IPS-15b (cell line): ENCODE measurements at regions not wholly inside any gene's neighbourhood (a gene's known extent, or its start where the extent isn't known, plus 50 kb on each side); places are given as distances from the start of the nearest gene placed in this dataset.
"Not testable (repeated sequence)": the region's sequence is repeated elsewhere in the genome, so short reads cannot be mapped to it uniquely, and the experiment has no call there.

Experiments
- H3K27me3 ChIP-seq: one replicate; pipeline ENCODE4 v1.6.1; 2013; ENCODE audit warnings: low read length; ENCODE audit not compliant: control insufficient read depth, insufficient read depth
- H3K36me3 ChIP-seq: one replicate; pipeline ENCODE4 v1.6.1; 2013; ENCODE audit warnings: low read length; ENCODE audit not compliant: control insufficient read depth, insufficient read depth
- H3K4me1 ChIP-seq: one replicate; pipeline ENCODE4 v1.6.1; 2013; ENCODE audit warnings: mild to moderate bottlenecking, low read length; ENCODE audit not compliant: control insufficient read depth, insufficient read depth
- H3K4me3 ChIP-seq: one replicate; pipeline ENCODE4 v1.5.1; 2013; ENCODE audit warnings: low read depth, low read length
- H3K9ac ChIP-seq: one replicate; pipeline ENCODE4 v1.6.1; 2013; ENCODE audit warnings: low read depth, mild to moderate bottlenecking, low read length
- H3K9me3 ChIP-seq: one replicate; pipeline ENCODE4 v1.6.1; 2013; ENCODE audit warnings: mild to moderate bottlenecking, low read length; ENCODE audit not compliant: control insufficient read depth, insufficient read depth

- no peaks in the 10 kb centered on the region for H3K36me3 ChIP-seq
- no peaks in the 10 kb centered on the region for H3K4me1 ChIP-seq
- no peaks in the 10 kb centered on the region for H3K9me3 ChIP-seq
- H3K4me3 ChIP-seq, result no peak overlapping the region
- no peaks in the 10 kb centered on the region for H3K27me3 ChIP-seq
- no peak overlapping the region for H3K9ac ChIP-seq
Observed at GRCh38 chr17:65323049-65323448, 185.9 kb downstream of the RGS9 start.

DNA sequence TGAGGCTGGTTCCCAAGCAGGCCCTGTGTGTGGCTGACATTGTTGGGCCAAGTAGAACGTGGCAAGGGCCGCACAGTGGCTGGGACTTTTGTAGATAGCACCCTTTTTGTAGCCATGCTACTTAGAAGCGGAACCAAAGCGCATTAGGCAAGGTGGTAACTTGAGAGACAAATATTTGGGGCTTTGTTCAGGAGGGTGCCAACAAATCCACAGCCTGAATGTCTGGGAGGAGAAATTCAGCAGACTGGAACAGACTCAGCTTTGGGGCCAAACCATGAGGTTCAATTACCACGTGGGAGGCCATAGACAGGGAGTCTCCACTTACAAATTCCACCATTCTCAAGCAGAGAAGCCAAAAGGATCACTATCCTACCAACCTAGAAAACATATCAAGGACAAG lies 183.7 kb downstream of the RGS9 start:
- no peak overlapping the region for H3K4me3 ChIP-seq
- H3K9ac ChIP-seq, result no peak overlapping the region
- H3K4me1 ChIP-seq, result no peaks in the 10 kb centered on the region
- no peaks in the 10 kb centered on the region for H3K9me3 ChIP-seq
- no peaks in the 10 kb centered on the region for H3K36me3 ChIP-seq
- no peaks in the 10 kb centered on the region for H3K27me3 ChIP-seq

DNA sequence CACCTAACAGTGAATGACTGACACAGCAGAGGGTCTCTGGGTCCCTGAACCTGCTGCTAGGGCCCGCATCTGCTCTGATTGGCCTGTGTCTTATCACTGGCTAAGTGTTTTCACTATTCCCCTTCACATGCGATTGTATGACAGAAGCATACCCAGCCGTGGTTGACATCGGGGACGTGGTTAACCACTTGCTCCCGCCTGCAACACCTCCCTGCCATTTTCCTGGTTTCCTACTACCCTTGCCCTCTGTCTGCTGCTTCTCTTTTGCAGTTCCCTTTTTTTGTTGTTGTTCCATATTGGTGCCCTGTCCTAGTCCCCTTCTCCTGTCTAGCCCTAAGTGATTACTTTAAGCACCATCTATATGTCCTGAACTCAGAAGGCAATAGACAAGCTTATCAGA lies 177.0 kb downstream of the RGS9 start:
- H3K36me3 ChIP-seq, result no peaks in the 10 kb centered on the region
- no peak overlapping the region for H3K9ac ChIP-seq
- H3K4me1 ChIP-seq, result peaks cover 3% of the 10 kb centered on the region
- no peaks in the 10 kb centered on the region for H3K27me3 ChIP-seq
- H3K4me3 ChIP-seq, result no peak overlapping the region
- no peaks in the 10 kb centered on the region for H3K9me3 ChIP-seq

DNA sequence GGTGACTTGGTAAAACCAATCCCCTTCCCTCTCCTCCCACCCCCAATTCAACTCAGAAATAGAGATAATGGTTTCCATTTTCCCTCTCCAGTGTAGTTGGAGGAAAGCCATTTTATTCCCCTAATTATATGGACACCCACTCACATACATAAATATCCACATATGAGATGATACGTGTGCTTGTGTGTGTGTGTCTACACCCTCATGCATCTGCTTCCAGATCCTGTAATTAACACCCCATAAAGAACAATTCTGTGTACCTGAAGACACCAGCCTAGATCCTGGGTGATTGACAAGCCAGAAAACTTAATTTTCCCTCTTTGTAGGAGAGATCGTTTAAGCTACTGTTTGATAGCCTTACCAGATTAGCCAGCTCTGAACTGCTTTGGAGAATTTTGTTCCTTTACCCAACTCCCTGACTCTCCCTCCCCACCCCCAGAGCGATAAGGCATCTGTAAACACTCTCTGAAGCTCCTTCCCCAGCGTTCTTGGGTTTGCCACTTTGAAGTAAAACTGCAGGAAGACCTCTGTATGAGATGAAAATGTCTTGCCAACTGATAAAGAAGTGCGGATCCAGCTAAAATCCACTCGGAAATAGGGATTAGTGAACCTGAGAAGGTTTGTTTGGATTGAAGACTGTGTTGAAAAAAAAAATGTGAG lies 175.7 kb downstream of the RGS9 start:
- Histone ChIP-seq H3K36me3 (no peaks in the 10 kb centered on the region), H3K4me3 (no peak overlapping the region), H3K9me3 (no peaks in the 10 kb centered on the region), H3K9ac (no peak overlapping the region), H3K27me3 (no peaks in the 10 kb centered on the region), H3K4me1 (peaks cover 3% of the 10 kb centered on the region)

DNA sequence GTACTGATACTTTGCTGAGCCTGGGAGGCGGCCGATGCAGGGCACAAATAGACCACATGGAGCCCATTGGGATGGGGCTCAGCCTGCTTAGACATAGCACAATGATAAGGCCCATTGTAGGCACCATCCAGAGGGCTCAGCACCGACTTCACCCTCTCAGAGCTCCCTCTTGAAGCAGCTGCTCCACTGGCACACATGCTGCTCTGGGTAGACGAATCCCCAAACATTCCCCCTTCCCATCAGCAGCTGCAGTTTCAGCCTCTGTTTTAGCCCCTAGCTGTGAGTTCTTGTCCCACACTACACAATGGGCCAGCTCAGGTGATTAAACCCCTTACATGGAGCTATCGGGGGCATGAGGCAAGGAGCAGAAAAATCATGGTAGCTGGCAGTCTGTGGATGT lies 174.1 kb downstream of the RGS9 start:
- Histone ChIP-seq H3K4me1 (peaks cover 3% of the 10 kb centered on the region), H3K4me3 (no peak overlapping the region), H3K36me3 (no peaks in the 10 kb centered on the region), H3K9ac (no peak overlapping the region), H3K27me3 (no peaks in the 10 kb centered on the region), H3K9me3 (no peaks in the 10 kb centered on the region)

- no peaks in the 10 kb centered on the region for H3K36me3 ChIP-seq
- H3K4me3 ChIP-seq, result no peak overlapping the region
- H3K9me3 ChIP-seq, result no peaks in the 10 kb centered on the region
- no peaks in the 10 kb centered on the region for H3K4me1 ChIP-seq
- no peak overlapping the region for H3K9ac ChIP-seq
- no peaks in the 10 kb centered on the region for H3K27me3 ChIP-seq
Observed at GRCh38 chr17:65307961-65308316, 170.8 kb downstream of the RGS9 start.

- no peaks in the 10 kb centered on the region for H3K36me3 ChIP-seq
- H3K9ac ChIP-seq, result no peak overlapping the region
- H3K27me3 ChIP-seq, result no peaks in the 10 kb centered on the region
- H3K4me3 ChIP-seq, result no peak overlapping the region
- H3K9me3 ChIP-seq, result no peaks in the 10 kb centered on the region
- no peaks in the 10 kb centered on the region for H3K4me1 ChIP-seq
Observed at GRCh38 chr17:65307081-65307960, 170.2 kb downstream of the RGS9 start.

DNA sequence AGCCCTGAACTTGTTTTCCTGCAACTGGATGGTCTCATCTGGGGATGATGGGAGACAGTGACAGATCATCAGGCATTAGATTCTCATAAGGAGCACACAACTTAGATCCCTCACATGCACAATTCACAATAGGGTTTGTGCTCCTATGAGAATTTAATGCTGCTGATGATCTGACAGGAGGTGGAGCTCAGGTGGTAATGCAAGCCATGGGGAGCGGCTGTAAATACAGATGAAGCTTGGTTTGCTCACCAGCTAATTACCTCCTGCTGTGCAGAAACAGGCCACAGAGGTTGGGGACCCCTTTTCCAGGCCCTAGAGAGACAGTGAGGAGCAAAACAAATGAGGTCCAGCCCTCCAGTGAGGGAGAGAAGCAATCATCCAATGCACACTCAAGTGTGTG lies 168.6 kb downstream of the RGS9 start:
- Histone ChIP-seq H3K4me3 (no peak overlapping the region), H3K36me3 (no peaks in the 10 kb centered on the region), H3K9me3 (no peaks in the 10 kb centered on the region), H3K9ac (no peak overlapping the region), H3K4me1 (no peaks in the 10 kb centered on the region), H3K27me3 (no peaks in the 10 kb centered on the region)

GRCh38 chr17:65305116-65305515 lies 167.9 kb downstream of the RGS9 start:
- H3K9me3 ChIP-seq, result no peaks in the 10 kb centered on the region
- no peak overlapping the region for H3K4me3 ChIP-seq
- no peaks in the 10 kb centered on the region for H3K27me3 ChIP-seq
- H3K36me3 ChIP-seq, result no peaks in the 10 kb centered on the region
- no peak overlapping the region for H3K9ac ChIP-seq
- H3K4me1 ChIP-seq, result no peaks in the 10 kb centered on the region

DNA sequence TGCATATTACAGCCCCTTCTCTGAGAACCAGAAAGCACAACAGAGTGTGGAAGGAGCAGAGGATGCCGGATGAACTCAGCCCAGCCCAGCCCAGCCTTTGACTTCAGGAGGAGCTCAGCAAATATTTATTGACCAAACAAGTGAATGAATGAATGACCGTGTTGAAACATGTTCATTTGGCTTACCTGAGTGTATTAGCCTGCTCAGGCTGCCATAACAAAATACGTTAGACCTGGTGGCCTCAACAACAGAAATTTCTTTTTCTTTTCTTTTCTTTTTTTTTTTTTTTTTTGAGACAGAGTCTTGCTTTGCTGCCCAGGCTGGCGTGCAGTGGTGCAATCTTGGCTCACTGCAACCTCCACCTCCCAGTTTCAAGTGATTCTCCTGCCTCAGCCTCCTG lies 164.7 kb downstream of the RGS9 start:
- H3K4me3 ChIP-seq, result not testable (repeated sequence)

GRCh38 chr17:65301184-65301583 lies 164.0 kb downstream of the RGS9 start:
- no peak overlapping the region for H3K4me3 ChIP-seq

More for the DNA sequence above, 164.7 kb downstream of the RGS9 start:
- not testable (repeated sequence) for H3K27me3 ChIP-seq, H3K36me3 ChIP-seq, H3K4me1 ChIP-seq, H3K9ac ChIP-seq, H3K9me3 ChIP-seq

DNA sequence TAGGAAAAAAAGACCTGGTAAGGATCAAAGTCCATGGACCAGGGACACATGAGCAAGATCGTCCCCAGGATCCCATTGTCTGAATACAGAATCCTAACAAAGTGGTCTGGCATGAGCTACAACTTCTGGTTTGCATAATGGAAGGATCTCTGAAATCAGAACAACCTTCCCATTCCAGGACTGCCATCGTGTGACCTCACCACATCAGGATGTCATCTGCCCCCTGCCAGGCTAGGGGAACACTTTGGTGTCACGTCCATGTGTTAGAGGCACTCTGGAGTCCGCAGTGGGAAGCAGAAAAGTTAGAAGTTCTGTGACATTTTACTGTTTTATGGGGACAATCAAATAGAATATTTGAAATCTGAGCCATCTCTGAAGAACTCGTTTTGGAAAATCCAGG lies 160.7 kb downstream of the RGS9 start:
- no peaks in the 10 kb centered on the region for H3K4me1 ChIP-seq
- H3K9me3 ChIP-seq, result no peaks in the 10 kb centered on the region
- H3K9ac ChIP-seq, result no peak overlapping the region
- H3K27me3 ChIP-seq, result no peaks in the 10 kb centered on the region
- H3K4me3 ChIP-seq, result no peak overlapping the region
- no peaks in the 10 kb centered on the region for H3K36me3 ChIP-seq

More at GRCh38 chr17:65301184-65301583, 164.0 kb downstream of the RGS9 start:
- Histone ChIP-seq H3K4me1 (no peaks in the 10 kb centered on the region), H3K9ac (no peak overlapping the region), H3K27me3 (no peaks in the 10 kb centered on the region), H3K9me3 (no peaks in the 10 kb centered on the region), H3K36me3 (no peaks in the 10 kb centered on the region)
